SK-N-MC (cell line): ENCODE measurements at regions not wholly inside any gene's neighbourhood (a gene's known extent, or its start where the extent isn't known, plus 50 kb on each side); places are given as distances from the start of the nearest gene placed in this dataset.

Source experiments
- EZH2 ChIP-seq: fragments of 200-600 bp; sonication (generic); IDR thresholded peaks from one replicate; pipeline ENCODE4 v1.6.1; 2017; ENCODE audit warnings: antibody characterized with exemption
- FOXP2 ChIP-seq: optimal IDR thresholded peaks from 2 replicates; pipeline ENCODE3; 2011; ENCODE audit warnings: mild to moderate bottlenecking, moderate library complexity; ENCODE audit not compliant: insufficient read depth; ENCODE audit errors: extremely low read length, control extremely low read depth
- POLR2AphosphoS5 ChIP-seq: IDR thresholded peaks from 2 replicates; pipeline ENCODE4 v1.6.1; 2012; ENCODE audit warnings: mild to moderate bottlenecking, low read depth, low read length, borderline replicate concordance

GRCh38 chr3:20696388-20697150, 510.6 kb upstream of the SGO1 start:
- TF ChIP-seq POLR2AphosphoS5 (no peak), EZH2 (no peak), FOXP2 (no peak)
